ENCODE measurements at regions not wholly inside any gene's neighbourhood (a gene's known extent, or its start where the extent isn't known, plus 50 kb on each side); places are given as distances from the start of the nearest gene placed in this dataset.

GRCh38 chr6:15061180-15061641, 184.7 kb upstream of the JARID2 start:
- Histone ChIP-seq H3K9ac (ENCODE audit: low read length) (no peak overlapping the region), H3K4me2 (ENCODE audit: low read length) (no peak overlapping the region), H3K27ac (ENCODE audit: low read length) (no peak overlapping the region), H3K9me3 (ENCODE audit: low read length) (no peaks in the 10 kb centered on the region), H3F3A (ENCODE audit: insufficient read depth, low read length, poor library complexity, severe bottlenecking) (no peaks in the 10 kb centered on the region), H4K20me1 (ENCODE audit: insufficient read depth) (no peaks in the 10 kb centered on the region), H3K36me3 (ENCODE audit: insufficient read depth, low read length) (no peaks in the 10 kb centered on the region), H2AFZ (ENCODE audit: low read depth, low read length) (no peak overlapping the region), H3K4me3 (ENCODE audit: low read length) (no peak overlapping the region), H3K79me2 (replicated peaks; ENCODE audit: insufficient read depth, low read length) (no peaks in the 10 kb centered on the region), H3K9me2 (ENCODE audit: insufficient read depth, low read length) (no peaks in the 10 kb centered on the region), H3K27me3 (ENCODE audit: insufficient read depth, low read depth, low read length) (no peaks in the 10 kb centered on the region)
- TF ChIP-seq REST (IDR thresholded peaks at IDR 0.05; ENCODE audit: borderline replicate concordance) (no peak), RAD21 (conservative IDR thresholded peaks at IDR 0.05) (no peak), POLR2AphosphoS5 (IDR thresholded peaks at IDR 0.05) (no peak), EZH2 (IDR thresholded peaks at IDR 0.05; ENCODE audit: borderline replicate concordance, insufficient read depth, low read length, poor library complexity, severe bottlenecking) (no peak), EP300 (conservative IDR thresholded peaks at IDR 0.05; ENCODE audit: poor library complexity, severe bottlenecking) (no peak), TAF1 (IDR thresholded peaks at IDR 0.05; ENCODE audit: low read depth) (no peak), SMC3 (conservative IDR thresholded peaks at IDR 0.05; ENCODE audit: poor library complexity) (no peak), MXI1 (conservative IDR thresholded peaks at IDR 0.05; ENCODE audit: poor library complexity, severe bottlenecking) (no peak), CTCF (IDR thresholded peaks at IDR 0.05; ENCODE audit: poor library complexity, severe bottlenecking) (no peak)

- Histone ChIP-seq H3K9ac (ENCODE audit: low read length) (no peak overlapping the region), H3K79me2 (replicated peaks; ENCODE audit: insufficient read depth, low read length) (no peaks in the 10 kb centered on the region), H3K9me2 (ENCODE audit: insufficient read depth, low read length) (no peaks in the 10 kb centered on the region), H3K4me2 (ENCODE audit: low read length) (no peak overlapping the region), H3F3A (ENCODE audit: insufficient read depth, low read length, poor library complexity, severe bottlenecking) (no peaks in the 10 kb centered on the region), H3K9me3 (ENCODE audit: low read length) (no peaks in the 10 kb centered on the region), H4K20me1 (ENCODE audit: insufficient read depth) (no peaks in the 10 kb centered on the region), H3K36me3 (ENCODE audit: insufficient read depth, low read length) (no peaks in the 10 kb centered on the region), H3K27ac (ENCODE audit: low read length) (no peak overlapping the region), H3K4me3 (ENCODE audit: low read length) (no peak overlapping the region), H2AFZ (ENCODE audit: low read depth, low read length) (no peak overlapping the region), H3K27me3 (ENCODE audit: insufficient read depth, low read depth, low read length) (no peaks in the 10 kb centered on the region)
- TF ChIP-seq TAF1 (IDR thresholded peaks at IDR 0.05; ENCODE audit: low read depth) (no peak), SMC3 (conservative IDR thresholded peaks at IDR 0.05; ENCODE audit: poor library complexity) (no peak), MXI1 (conservative IDR thresholded peaks at IDR 0.05; ENCODE audit: poor library complexity, severe bottlenecking) (no peak), EP300 (conservative IDR thresholded peaks at IDR 0.05; ENCODE audit: poor library complexity, severe bottlenecking) (no peak), POLR2AphosphoS5 (IDR thresholded peaks at IDR 0.05) (no peak), REST (IDR thresholded peaks at IDR 0.05; ENCODE audit: borderline replicate concordance) (no peak), RAD21 (conservative IDR thresholded peaks at IDR 0.05) (no peak), CTCF (IDR thresholded peaks at IDR 0.05; ENCODE audit: poor library complexity, severe bottlenecking) (no peak), EZH2 (IDR thresholded peaks at IDR 0.05; ENCODE audit: borderline replicate concordance, insufficient read depth, low read length, poor library complexity, severe bottlenecking) (no peak)
Measured at GRCh38 chr6:15061908-15062515, 183.9 kb upstream of the JARID2 start.
